A549 (cell line): ENCODE measurements at regions not wholly inside any gene's neighbourhood (a gene's known extent, or its start where the extent isn't known, plus 50 kb on each side); places are given as distances from the start of the nearest gene placed in this dataset.

Source experiments
- CEBPB ChIP-seq, 2 experiments: fragments of >200 bp in 1 of 2; sonication (Bioruptor Twin) in 1 of 2; formaldehyde crosslinking in 1 of 2; IDR thresholded peaks; 2 replicates each; pipeline ENCODE4 v1.6.1; 2012 to 2016
- CTCF ChIP-seq: fragments of >200 bp; sonication (Bioruptor Twin); formaldehyde crosslinking; IDR thresholded peaks from 3 replicates; pipeline ENCODE4 v1.5.1; 2016
- EP300 ChIP-seq, 2 experiments: fragments of >200 bp; sonication (Bioruptor Twin); formaldehyde crosslinking; IDR thresholded peaks; 2 replicates in 1 of 2; 3 replicates in 1 of 2; pipeline ENCODE4 v1.6.1; 2016 to 2017
- ESRRA ChIP-seq: fragments of 150-350 bp; IDR thresholded peaks from 2 replicates; pipeline ENCODE4 v1.6.1; 2014; ENCODE audit warnings: mild to moderate bottlenecking, low read length, borderline replicate concordance
- MAFK ChIP-seq: fragments of 450-650 bp; IDR thresholded peaks from 2 replicates; pipeline ENCODE4 v1.6.1; 2014; ENCODE audit not compliant: partially characterized antibody
- MAZ ChIP-seq: fragments of 150-350 bp; IDR thresholded peaks from 2 replicates; pipeline ENCODE4 v1.6.1; 2014; ENCODE audit warnings: antibody characterized with exemption, low read depth, low read length, borderline replicate concordance
- NR3C1 ChIP-seq: fragments of >200 bp; sonication (Bioruptor Twin); formaldehyde crosslinking; IDR thresholded peaks from 3 replicates; pipeline ENCODE4 v1.6.1; 2017
- POLR2A ChIP-seq: IDR thresholded peaks from 2 replicates; pipeline ENCODE4 v1.6.1; 2012; ENCODE audit warnings: mild to moderate bottlenecking, low read length
- REST ChIP-seq: fragments of 200-600 bp; sonication (generic); IDR thresholded peaks from 2 replicates; pipeline ENCODE4 v1.6.1; 2016; ENCODE audit warnings: antibody characterized with exemption, mild to moderate bottlenecking, moderate library complexity
- RNF2 ChIP-seq: fragments of 200-600 bp; sonication (generic); IDR thresholded peaks from 2 replicates; pipeline ENCODE4 v1.6.1; 2016; ENCODE audit warnings: low read depth, mild to moderate bottlenecking, antibody characterized with exemption, moderate library complexity, borderline replicate concordance
- ZC3H11A ChIP-seq: fragments of 450-650 bp; IDR thresholded peaks from 2 replicates; pipeline ENCODE4 v1.6.1; 2014; ENCODE audit warnings: antibody characterized with exemption, mild to moderate bottlenecking
- TF ChIP-seq, protein P1 (sequence below): fragments of 450-650 bp; IDR thresholded peaks from 2 replicates; pipeline ENCODE4 v1.6.1; 2014; ENCODE audit warnings: antibody characterized with exemption

DNA sequence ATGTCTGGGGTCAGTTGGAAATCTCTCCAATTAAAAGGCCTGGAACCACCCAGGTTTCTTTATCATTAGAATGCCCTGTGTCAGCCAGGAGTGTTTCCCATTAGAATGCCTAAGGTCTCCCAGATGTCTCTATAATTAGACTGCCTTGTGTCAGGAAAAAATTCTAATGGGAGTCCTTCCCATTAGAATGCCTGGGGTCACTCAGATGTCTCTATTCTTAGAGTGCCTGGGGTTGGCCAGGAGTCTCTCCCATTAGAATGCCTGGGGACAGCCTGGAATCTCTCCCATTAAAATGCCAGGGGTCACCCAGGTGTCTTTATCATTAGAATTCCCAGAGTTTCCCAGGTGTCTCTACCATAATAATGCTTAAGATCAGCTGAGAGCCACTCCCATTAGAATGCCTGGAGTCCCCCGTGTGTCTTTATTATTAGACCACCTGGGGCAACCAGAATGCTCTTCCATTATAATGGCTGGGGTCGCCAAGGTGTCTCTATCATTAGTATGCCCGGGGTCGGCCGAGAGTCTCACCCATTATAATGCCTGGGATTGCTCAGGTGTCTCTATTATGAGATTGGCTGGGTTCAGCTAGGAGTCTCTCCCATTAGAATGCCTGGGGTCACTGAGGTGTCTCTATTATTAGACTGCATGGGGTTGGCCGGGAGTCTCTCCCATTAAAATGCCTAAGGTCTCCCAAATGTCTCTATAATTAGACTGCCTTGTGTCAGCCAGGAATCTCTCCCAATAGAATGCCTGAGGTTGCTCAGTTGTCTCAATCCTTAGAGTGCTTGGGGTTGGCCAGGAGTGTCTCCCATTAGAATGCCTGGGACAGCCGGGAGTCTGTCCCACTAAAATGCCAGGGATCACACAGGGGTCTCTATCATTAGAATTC is 2254.6 kb downstream of the TP53TG3F start:
- TF ChIP-seq MAFK (no peak), REST (no peak), ZC3H11A (no peak), CTCF (no peak), NR3C1 (no peak), MAZ (no peak), RNF2 (no peak), ESRRA (no peak), CEBPB (IDR thresholded peaks at IDR 0.05) (no peak), POLR2A (no peak), EP300 (IDR thresholded peaks at IDR 0.05) (no peak)
- TF ChIP-seq, protein P1, sequence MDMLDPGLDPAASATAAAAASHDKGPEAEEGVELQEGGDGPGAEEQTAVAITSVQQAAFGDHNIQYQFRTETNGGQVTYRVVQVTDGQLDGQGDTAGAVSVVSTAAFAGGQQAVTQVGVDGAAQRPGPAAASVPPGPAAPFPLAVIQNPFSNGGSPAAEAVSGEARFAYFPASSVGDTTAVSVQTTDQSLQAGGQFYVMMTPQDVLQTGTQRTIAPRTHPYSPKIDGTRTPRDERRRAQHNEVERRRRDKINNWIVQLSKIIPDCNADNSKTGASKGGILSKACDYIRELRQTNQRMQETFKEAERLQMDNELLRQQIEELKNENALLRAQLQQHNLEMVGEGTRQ: no peak
